H1 (cell line): ENCODE measurements at regions not wholly inside any gene's neighbourhood (a gene's known extent, or its start where the extent isn't known, plus 50 kb on each side); places are given as distances from the start of the nearest gene placed in this dataset.

Experiments
- CTCF ChIP-seq, 3 experiments: IDR thresholded peaks; 1 replicate in 2 of 3; 2 replicates in 1 of 3; pipeline versions ENCODE4 v1.5.1 to v1.6.1; 2011; ENCODE audit warnings: low read length in 3 of 3, mild to moderate bottlenecking in 3 of 3, inconsistent platforms in 2 of 3, low read depth in 1 of 3, moderate library complexity in 1 of 3; ENCODE audit not compliant: insufficient read depth in 1 of 3; ENCODE audit errors: control extremely low read depth in 1 of 3
- GTF2F1 ChIP-seq: IDR thresholded peaks from 2 replicates; pipeline ENCODE4 v1.6.1; 2012; ENCODE audit warnings: low read depth, low read length, improper control_type of control experiment, borderline replicate concordance
- HDAC6 ChIP-seq: IDR thresholded peaks from one replicate; pipeline ENCODE4 v1.7.1; 2012; ENCODE audit warnings: low read depth, mild to moderate bottlenecking, inconsistent platforms, low read length, moderate library complexity
- JUN ChIP-seq: IDR thresholded peaks from 2 replicates; pipeline ENCODE4 v1.6.1; 2011; ENCODE audit warnings: low read depth, mild to moderate bottlenecking, improper control_type of control experiment, low read length
- KDM5A ChIP-seq: fragments of 200-600 bp; IDR thresholded peaks from 2 replicates; pipeline ENCODE4 v1.7.1; 2012; ENCODE audit warnings: mild to moderate bottlenecking, low read length, inconsistent platforms, mixed read lengths

- no peak for TF ChIP-seq CTCF (IDR thresholded peaks at IDR 0.05; ENCODE audit: control extremely low read depth in 1 of 3, insufficient read depth in 1 of 3, low read depth in 1 of 3, low read length in 3 of 3)
- TF ChIP-seq HDAC6 = no peak
- TF ChIP-seq KDM5A = no peak
- no peak for TF ChIP-seq JUN
- TF ChIP-seq GTF2F1 = no peak
These were observed 106.5 kb downstream of the QRSL1 start (continued) for GRCh38 chr6:106735828-106736227.
